ENCODE measurements at regions not wholly inside any gene's neighbourhood (a gene's known extent, or its start where the extent isn't known, plus 50 kb on each side); places are given as distances from the start of the nearest gene placed in this dataset.

- TF ChIP-seq CTCF (IDR thresholded peaks at IDR 0.05; ENCODE audit: insufficient read depth, low read length) (no peak), REST (IDR thresholded peaks at IDR 0.05; ENCODE audit: insufficient replicate concordance, low read depth) (no peak)
Observed at GRCh38 chr1:181930187-181930586, 131.3 kb downstream of the ZNF648 start.

All from HL-60 (cell line).